Coronary artery (tissue), 2 donors: ENCODE measurements at regions not wholly inside any gene's neighbourhood (a gene's known extent, or its start where the extent isn't known, plus 50 kb on each side); places are given as distances from the start of the nearest gene placed in this dataset.

ENCODE experiments used
- DNase-seq: peaks from one replicate; pipeline ENCODE4 v3.0.0-alpha.2; 2017; ENCODE audit warnings: low spot score
- H3K27ac ChIP-seq, 2 donors: fragments of 200-600 bp; sonication (generic); one replicate each; pipeline ENCODE4 v1.5.1; 2016 to 2019
- H3K4me3 ChIP-seq: fragments of 200-600 bp; sonication (generic); 2 replicates; pipeline ENCODE4 v1.5.1; 2016; ENCODE audit warnings: mild to moderate bottlenecking, moderate library complexity
- TF ChIP-seq, protein P1 (sequence below): fragments of 200-600 bp; sonication (generic); IDR thresholded peaks from one replicate; pipeline ENCODE4 v1.5.1; 2019; ENCODE audit warnings: antibody characterized with exemption

DNA sequence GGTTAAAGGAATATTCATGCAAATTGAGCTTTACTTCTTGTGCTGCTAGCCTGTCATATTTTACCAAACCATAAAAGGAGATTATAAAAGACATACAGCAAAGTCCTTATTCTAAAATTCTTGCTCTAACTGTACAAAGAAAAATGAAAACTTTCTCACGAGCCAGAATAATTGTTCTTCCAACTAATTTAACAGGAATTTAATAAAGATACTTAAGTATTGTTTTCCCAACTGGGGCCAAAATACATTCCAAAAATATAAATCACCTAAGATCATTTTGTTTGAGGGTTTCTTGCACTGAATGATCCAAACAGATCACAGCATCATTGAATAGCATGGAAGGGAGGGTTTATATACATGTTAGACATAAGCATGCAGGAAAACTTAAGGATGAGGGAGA, 127.1 kb upstream of the PCDH18 start:
- no peak overlapping the region for H3K4me3 ChIP-seq
- TF ChIP-seq, protein P1, sequence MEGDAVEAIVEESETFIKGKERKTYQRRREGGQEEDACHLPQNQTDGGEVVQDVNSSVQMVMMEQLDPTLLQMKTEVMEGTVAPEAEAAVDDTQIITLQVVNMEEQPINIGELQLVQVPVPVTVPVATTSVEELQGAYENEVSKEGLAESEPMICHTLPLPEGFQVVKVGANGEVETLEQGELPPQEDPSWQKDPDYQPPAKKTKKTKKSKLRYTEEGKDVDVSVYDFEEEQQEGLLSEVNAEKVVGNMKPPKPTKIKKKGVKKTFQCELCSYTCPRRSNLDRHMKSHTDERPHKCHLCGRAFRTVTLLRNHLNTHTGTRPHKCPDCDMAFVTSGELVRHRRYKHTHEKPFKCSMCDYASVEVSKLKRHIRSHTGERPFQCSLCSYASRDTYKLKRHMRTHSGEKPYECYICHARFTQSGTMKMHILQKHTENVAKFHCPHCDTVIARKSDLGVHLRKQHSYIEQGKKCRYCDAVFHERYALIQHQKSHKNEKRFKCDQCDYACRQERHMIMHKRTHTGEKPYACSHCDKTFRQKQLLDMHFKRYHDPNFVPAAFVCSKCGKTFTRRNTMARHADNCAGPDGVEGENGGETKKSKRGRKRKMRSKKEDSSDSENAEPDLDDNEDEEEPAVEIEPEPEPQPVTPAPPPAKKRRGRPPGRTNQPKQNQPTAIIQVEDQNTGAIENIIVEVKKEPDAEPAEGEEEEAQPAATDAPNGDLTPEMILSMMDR: no peak
- no peak overlapping the region for H3K27ac ChIP-seq
- no peak for DNase-seq

DNA sequence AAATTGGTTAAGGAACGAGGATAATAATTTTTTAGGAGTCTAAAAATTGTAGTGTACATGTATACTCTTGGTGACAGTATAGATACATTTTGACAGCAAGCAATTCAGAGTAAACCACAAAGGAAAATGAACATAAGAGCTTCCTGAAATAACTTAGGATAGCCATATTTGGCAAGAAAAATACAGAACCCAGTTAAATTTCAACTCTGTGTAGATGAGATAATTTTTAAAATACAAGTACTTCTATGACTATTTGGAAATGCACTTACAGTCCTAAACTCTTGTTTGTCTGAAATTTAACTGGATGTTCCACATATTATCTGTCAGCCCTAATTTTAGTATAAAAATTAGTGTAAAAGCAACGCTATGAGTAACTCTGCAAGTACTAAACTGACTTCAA, 124.4 kb upstream of the PCDH18 start:
- no peak for DNase-seq
- TF ChIP-seq, protein P1: no peak
- no peak overlapping the region for H3K4me3 ChIP-seq
- H3K27ac ChIP-seq: no peak overlapping the region

DNA sequence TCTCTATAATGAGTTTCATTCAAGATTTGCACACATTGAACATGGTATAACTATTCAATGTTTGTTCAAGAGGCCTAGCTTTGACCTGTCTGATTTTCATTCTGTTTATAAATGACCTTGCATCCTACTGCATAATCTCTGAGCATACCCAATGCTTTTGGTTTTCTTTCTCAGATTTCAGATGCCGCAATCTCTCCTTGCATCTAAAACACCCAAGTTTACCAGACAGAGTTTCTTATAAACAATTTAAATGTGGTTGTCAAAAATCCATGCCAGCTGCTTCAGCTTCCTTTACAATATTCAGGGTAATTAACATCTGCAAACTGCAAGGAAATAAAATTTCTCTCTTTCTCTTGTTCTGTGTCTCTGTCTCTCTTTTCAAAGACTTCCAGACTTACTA, 123.0 kb upstream of the PCDH18 start:
- DNase-seq: no peak
- TF ChIP-seq, protein P1: no peak
- no peak overlapping the region for H3K4me3 ChIP-seq
- H3K27ac ChIP-seq: no peak overlapping the region

DNA sequence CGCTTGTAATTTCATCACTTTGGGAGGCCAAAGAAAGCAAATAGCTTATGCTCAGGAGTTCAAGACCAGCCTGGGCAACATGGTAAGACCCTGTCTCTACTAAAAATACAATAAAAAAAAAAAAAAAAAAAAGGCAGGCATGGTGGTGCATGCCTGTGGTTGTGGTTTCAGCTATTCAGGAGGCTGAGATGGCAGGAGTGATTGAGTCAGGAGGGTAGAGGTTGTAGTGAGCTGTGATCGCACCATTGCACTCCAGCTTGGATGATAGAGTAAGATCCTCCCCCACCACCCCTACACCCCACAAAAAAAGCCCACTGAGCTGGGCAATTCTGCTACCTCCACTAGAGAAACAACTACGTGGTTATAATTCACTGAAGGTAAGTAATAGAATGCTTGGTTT, 118.8 kb upstream of the PCDH18 start:
- no peak for DNase-seq
- H3K27ac ChIP-seq: no peak overlapping the region
- TF ChIP-seq, protein P1: no peak

DNA sequence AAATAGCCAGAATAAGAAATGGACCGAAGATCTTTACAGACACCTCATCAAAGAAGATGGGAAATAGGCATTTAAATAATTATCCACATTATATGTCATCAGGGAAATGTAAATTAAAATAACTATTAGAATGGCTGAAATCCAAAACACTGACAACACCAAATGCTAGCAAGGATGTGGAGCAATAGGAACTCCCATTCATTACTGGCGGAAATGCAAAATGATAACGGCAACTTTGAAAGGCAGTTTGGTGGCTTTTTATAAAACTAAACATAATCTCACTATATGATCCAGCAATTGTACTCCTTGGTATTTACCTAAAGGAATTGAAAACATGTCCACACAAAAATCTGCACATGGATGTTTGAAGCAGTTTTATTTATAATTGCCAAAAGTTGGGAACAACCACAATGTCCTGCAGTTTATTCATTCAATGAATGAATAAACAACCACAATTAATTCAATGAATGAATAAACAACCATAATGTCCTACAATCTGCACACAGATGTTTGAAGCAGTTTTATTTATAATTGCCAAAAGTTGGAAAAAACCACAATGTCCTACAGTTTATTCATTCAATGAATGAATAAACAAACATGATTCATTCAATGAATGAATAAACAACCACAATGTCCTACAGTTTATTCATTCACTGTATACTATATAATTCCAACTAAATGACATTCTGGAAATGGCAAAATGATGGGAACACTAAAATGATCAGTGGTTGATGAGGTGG, 117.6 kb upstream of the PCDH18 start:
- no peak overlapping the region for H3K4me3 ChIP-seq
- no peak for DNase-seq
- TF ChIP-seq, protein P1: no peak
- H3K27ac ChIP-seq: no peak overlapping the region

More for the DNA sequence above, 118.8 kb upstream of the PCDH18 start:
- H3K4me3 ChIP-seq: no peak overlapping the region

DNA sequence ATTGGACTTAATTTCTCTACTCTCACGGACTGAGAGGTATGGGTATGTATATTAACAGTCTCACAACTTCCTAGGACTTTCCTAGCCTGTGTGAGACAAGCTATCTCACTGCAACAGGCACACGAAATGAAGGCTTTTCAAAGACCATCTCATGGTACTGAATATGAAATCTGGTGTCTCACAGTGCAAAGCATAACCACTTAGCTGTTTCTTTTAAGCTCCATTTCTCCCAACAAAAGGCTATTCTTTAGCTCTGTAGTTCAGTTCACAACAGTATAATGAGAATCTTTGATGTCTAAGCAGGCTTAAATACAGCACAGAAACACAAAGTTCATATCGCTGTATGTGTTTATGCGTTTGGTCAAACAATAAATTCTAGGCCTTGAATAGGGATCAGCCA, 116.2 kb upstream of the PCDH18 start:
- H3K4me3 ChIP-seq: no peak overlapping the region
- TF ChIP-seq, protein P1: no peak
- no peak for DNase-seq
- no peak overlapping the region for H3K27ac ChIP-seq

DNA sequence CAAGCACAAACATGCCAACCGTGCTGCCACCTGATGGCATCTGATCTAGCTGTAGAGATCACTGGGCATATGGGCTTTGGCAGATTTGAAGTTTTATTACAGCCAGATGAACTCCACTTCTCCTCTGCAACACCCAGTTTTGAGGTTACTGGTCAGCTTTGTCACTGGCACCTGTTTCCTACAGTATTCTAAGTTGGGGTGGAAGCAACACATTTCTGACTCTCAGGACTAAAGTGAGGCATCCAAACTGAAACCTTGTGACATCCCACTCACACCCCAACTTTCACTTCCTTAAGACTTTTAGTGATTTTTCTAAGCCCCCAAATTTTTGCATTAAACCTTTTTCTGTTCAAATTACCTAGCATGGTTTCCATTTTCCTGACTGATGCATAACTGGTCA, 115.1 kb upstream of the PCDH18 start:
- TF ChIP-seq, protein P1: no peak

More for the DNA sequence above, 115.1 kb upstream of the PCDH18 start:
- Histone ChIP-seq H3K4me3 (no peak overlapping the region), H3K27ac (no peak overlapping the region)
- DNase-seq: no peak
